H1 (cell line): ENCODE measurements at regions not wholly inside any gene's neighbourhood (a gene's known extent, or its start where the extent isn't known, plus 50 kb on each side); places are given as distances from the start of the nearest gene placed in this dataset.

Experiments used
- CBX8 ChIP-seq: fragments of 300-800, 300-1000 bp; sonication (generic); IDR thresholded peaks from 2 replicates; pipeline ENCODE4 v1.7.1; 2016; ENCODE audit warnings: low read depth, low read length, borderline replicate concordance
- EZH2 ChIP-seq: fragments of 200-600 bp; sonication (generic); IDR thresholded peaks from 2 replicates; pipeline ENCODE4 v1.7.1; 2012; ENCODE audit warnings: low read depth, mild to moderate bottlenecking, moderate library complexity, low read length, inconsistent platforms; ENCODE audit not compliant: severe bottlenecking
- JUN ChIP-seq: IDR thresholded peaks from 2 replicates; pipeline ENCODE4 v1.6.1; 2011; ENCODE audit warnings: low read depth, mild to moderate bottlenecking, improper control_type of control experiment, low read length
- NANOG ChIP-seq: IDR thresholded peaks from 2 replicates; pipeline ENCODE4 v1.6.1; 2011; ENCODE audit warnings: low read length, low read depth, mild to moderate bottlenecking, inconsistent platforms; ENCODE audit not compliant: insufficient read depth, poor library complexity, severe bottlenecking
- PHF8 ChIP-seq: fragments of 200-600 bp; sonication (generic); conservative IDR thresholded peaks from 2 replicates; pipeline ENCODE4 v1.7.1; 2012; ENCODE audit warnings: low read depth, mild to moderate bottlenecking, inconsistent platforms, low read length, moderate library complexity
- RXRA ChIP-seq: IDR thresholded peaks from 2 replicates; pipeline ENCODE4 v1.6.1; 2011; ENCODE audit warnings: low read depth, mild to moderate bottlenecking, low read length, moderate library complexity; ENCODE audit not compliant: insufficient read depth
- TAF1 ChIP-seq: IDR thresholded peaks from 2 replicates; pipeline ENCODE4 v1.6.1; 2011; ENCODE audit warnings: mild to moderate bottlenecking, low read depth, low read length
- TBP ChIP-seq: IDR thresholded peaks from 2 replicates; pipeline ENCODE4 v1.6.1; 2011; ENCODE audit warnings: low read depth, low read length, improper control_type of control experiment
- TF ChIP-seq, protein P1 (sequence below): fragments of 300-600 bp; sonication (generic); IDR thresholded peaks from 2 replicates; pipeline ENCODE4 v1.7.1; 2012; ENCODE audit warnings: low read length, moderate library complexity, mild to moderate bottlenecking, inconsistent platforms; ENCODE audit not compliant: insufficient replicate concordance
- TF ChIP-seq, protein P2 (sequence below): IDR thresholded peaks from 2 replicates; pipeline ENCODE4 v1.6.1; 2012; ENCODE audit warnings: inconsistent platforms

DNA sequence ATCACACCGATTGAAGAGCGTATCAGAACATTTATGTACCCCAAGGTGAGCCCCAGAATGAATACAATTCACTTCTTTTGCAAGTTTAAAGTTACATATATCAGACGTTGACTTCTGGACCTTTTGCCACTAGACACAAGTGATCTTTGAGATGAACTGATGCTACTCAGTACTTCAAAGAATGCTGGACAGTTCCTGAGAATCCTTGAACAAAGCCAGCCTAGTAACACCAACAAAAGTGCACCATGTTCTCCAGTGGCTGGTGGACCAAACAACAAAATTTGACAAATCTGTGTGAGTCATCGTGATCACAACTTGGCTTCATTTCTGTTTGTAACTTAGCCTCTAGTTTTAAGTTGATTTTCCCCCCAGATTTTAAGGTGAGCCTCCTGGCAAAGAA lies 355.7 kb downstream of the SOX2 start (continued):
- TF ChIP-seq, protein P1, sequence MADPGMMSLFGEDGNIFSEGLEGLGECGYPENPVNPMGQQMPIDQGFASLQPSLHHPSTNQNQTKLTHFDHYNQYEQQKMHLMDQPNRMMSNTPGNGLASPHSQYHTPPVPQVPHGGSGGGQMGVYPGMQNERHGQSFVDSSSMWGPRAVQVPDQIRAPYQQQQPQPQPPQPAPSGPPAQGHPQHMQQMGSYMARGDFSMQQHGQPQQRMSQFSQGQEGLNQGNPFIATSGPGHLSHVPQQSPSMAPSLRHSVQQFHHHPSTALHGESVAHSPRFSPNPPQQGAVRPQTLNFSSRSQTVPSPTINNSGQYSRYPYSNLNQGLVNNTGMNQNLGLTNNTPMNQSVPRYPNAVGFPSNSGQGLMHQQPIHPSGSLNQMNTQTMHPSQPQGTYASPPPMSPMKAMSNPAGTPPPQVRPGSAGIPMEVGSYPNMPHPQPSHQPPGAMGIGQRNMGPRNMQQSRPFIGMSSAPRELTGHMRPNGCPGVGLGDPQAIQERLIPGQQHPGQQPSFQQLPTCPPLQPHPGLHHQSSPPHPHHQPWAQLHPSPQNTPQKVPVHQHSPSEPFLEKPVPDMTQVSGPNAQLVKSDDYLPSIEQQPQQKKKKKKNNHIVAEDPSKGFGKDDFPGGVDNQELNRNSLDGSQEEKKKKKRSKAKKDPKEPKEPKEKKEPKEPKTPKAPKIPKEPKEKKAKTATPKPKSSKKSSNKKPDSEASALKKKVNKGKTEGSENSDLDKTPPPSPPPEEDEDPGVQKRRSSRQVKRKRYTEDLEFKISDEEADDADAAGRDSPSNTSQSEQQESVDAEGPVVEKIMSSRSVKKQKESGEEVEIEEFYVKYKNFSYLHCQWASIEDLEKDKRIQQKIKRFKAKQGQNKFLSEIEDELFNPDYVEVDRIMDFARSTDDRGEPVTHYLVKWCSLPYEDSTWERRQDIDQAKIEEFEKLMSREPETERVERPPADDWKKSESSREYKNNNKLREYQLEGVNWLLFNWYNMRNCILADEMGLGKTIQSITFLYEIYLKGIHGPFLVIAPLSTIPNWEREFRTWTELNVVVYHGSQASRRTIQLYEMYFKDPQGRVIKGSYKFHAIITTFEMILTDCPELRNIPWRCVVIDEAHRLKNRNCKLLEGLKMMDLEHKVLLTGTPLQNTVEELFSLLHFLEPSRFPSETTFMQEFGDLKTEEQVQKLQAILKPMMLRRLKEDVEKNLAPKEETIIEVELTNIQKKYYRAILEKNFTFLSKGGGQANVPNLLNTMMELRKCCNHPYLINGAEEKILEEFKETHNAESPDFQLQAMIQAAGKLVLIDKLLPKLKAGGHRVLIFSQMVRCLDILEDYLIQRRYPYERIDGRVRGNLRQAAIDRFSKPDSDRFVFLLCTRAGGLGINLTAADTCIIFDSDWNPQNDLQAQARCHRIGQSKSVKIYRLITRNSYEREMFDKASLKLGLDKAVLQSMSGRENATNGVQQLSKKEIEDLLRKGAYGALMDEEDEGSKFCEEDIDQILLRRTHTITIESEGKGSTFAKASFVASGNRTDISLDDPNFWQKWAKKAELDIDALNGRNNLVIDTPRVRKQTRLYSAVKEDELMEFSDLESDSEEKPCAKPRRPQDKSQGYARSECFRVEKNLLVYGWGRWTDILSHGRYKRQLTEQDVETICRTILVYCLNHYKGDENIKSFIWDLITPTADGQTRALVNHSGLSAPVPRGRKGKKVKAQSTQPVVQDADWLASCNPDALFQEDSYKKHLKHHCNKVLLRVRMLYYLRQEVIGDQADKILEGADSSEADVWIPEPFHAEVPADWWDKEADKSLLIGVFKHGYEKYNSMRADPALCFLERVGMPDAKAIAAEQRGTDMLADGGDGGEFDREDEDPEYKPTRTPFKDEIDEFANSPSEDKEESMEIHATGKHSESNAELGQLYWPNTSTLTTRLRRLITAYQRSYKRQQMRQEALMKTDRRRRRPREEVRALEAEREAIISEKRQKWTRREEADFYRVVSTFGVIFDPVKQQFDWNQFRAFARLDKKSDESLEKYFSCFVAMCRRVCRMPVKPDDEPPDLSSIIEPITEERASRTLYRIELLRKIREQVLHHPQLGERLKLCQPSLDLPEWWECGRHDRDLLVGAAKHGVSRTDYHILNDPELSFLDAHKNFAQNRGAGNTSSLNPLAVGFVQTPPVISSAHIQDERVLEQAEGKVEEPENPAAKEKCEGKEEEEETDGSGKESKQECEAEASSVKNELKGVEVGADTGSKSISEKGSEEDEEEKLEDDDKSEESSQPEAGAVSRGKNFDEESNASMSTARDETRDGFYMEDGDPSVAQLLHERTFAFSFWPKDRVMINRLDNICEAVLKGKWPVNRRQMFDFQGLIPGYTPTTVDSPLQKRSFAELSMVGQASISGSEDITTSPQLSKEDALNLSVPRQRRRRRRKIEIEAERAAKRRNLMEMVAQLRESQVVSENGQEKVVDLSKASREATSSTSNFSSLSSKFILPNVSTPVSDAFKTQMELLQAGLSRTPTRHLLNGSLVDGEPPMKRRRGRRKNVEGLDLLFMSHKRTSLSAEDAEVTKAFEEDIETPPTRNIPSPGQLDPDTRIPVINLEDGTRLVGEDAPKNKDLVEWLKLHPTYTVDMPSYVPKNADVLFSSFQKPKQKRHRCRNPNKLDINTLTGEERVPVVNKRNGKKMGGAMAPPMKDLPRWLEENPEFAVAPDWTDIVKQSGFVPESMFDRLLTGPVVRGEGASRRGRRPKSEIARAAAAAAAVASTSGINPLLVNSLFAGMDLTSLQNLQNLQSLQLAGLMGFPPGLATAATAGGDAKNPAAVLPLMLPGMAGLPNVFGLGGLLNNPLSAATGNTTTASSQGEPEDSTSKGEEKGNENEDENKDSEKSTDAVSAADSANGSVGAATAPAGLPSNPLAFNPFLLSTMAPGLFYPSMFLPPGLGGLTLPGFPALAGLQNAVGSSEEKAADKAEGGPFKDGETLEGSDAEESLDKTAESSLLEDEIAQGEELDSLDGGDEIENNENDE = no peak
- TF ChIP-seq EZH2 (no peak), NANOG (no peak), PHF8 (no peak), CBX8 (no peak), TAF1 (no peak), TBP (no peak), JUN (no peak), RXRA (no peak)
- TF ChIP-seq, protein P2, sequence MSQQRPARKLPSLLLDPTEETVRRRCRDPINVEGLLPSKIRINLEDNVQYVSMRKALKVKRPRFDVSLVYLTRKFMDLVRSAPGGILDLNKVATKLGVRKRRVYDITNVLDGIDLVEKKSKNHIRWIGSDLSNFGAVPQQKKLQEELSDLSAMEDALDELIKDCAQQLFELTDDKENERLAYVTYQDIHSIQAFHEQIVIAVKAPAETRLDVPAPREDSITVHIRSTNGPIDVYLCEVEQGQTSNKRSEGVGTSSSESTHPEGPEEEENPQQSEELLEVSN = no peak
